Parathyroid adenoma (tissue), 2 donors: ENCODE measurements at regions not wholly inside any gene's neighbourhood (a gene's known extent, or its start where the extent isn't known, plus 50 kb on each side); places are given as distances from the start of the nearest gene placed in this dataset.
A peak's percentile ranks its signal among the peaks of the same experiment; 100 is the strongest.
"Not testable (repeated sequence)": the region's sequence is repeated elsewhere in the genome, so short reads cannot be mapped to it uniquely, and the experiment has no call there.

Source experiments
- H2AFZ ChIP-seq: fragments of 300-600 bp; sonication (generic); one replicate; pipeline ENCODE4 v1.7.0; 2017; ENCODE audit warnings: antibody characterized with exemption, mild to moderate bottlenecking
- H3K27ac ChIP-seq: fragments of 300-600 bp; sonication (generic); one replicate; pipeline ENCODE4 v1.7.0; 2017
- H3K27me3 ChIP-seq: fragments of 300-600 bp; sonication (generic); one replicate; pipeline ENCODE4 v1.7.0; 2017; ENCODE audit warnings: low read length; ENCODE audit not compliant: control insufficient read depth, insufficient read depth
- H3K36me3 ChIP-seq: fragments of 300-600 bp; sonication (generic); one replicate; pipeline ENCODE4 v1.7.0; 2017; ENCODE audit warnings: low read length; ENCODE audit not compliant: control insufficient read depth, insufficient read depth
- H3K4me1 ChIP-seq: fragments of 300-600 bp; sonication (generic); one replicate; pipeline ENCODE4 v1.7.0; 2017; ENCODE audit warnings: control low read depth
- H3K4me2 ChIP-seq: fragments of 300-600 bp; sonication (generic); one replicate; pipeline ENCODE4 v1.7.0; 2017; ENCODE audit warnings: low read length
- H3K4me3 ChIP-seq: fragments of 300-600 bp; sonication (generic); one replicate; pipeline ENCODE4 v1.7.0; 2017; ENCODE audit warnings: low read depth, low read length
- H3K79me2 ChIP-seq: fragments of 300-600 bp; sonication (generic); one replicate; pipeline ENCODE4 v1.7.0; 2017; ENCODE audit warnings: control low read depth
- H3K9ac ChIP-seq: fragments of 300-600 bp; sonication (generic); one replicate; pipeline ENCODE4 v1.7.0; 2017; ENCODE audit warnings: mild to moderate bottlenecking
- H3K9me3 ChIP-seq: fragments of 300-600 bp; sonication (generic); one replicate; pipeline ENCODE4 v1.7.0; 2017; ENCODE audit warnings: low read length; ENCODE audit not compliant: control insufficient read depth
- CTCF ChIP-seq: fragments of 300-600 bp; sonication (generic); IDR thresholded peaks from one replicate; pipeline ENCODE4 v1.7.0; 2017; ENCODE audit warnings: antibody characterized with exemption, mild to moderate bottlenecking
- donor health status: primary hyperparathyroidism.

GRCh38 chr5:163345216-163345615 lies 92.2 kb upstream of the CCNG1 start:
- H3K27me3 ChIP-seq: no peaks in the 10 kb centered on the region
- no peaks in the 10 kb centered on the region for H3K79me2 ChIP-seq
- H3K27ac ChIP-seq: no peak overlapping the region
- no peak overlapping the region for H2AFZ ChIP-seq
- no peaks in the 10 kb centered on the region for H3K36me3 ChIP-seq
- TF ChIP-seq CTCF: no peak
- no peak overlapping the region for H3K4me3 ChIP-seq
- no peak overlapping the region for H3K4me2 ChIP-seq
- no peaks in the 10 kb centered on the region for H3K9me3 ChIP-seq
- H3K9ac ChIP-seq: no peak overlapping the region
- H3K4me1 ChIP-seq: no peaks in the 10 kb centered on the region

- Histone ChIP-seq H3K27me3 (no peaks in the 10 kb centered on the region), H3K27ac (no peak overlapping the region), H3K4me2 (no peak overlapping the region), H3K9me3 (no peaks in the 10 kb centered on the region), H3K4me1 (no peaks in the 10 kb centered on the region), H3K36me3 (no peaks in the 10 kb centered on the region), H2AFZ (no peak overlapping the region), H3K9ac (no peak overlapping the region), H3K4me3 (no peak overlapping the region), H3K79me2 (no peaks in the 10 kb centered on the region)
- TF ChIP-seq CTCF: peak; percentile 62
Observed at GRCh38 chr5:163347671-163348070, 89.7 kb upstream of the CCNG1 start.

- no peak for TF ChIP-seq CTCF
- Histone ChIP-seq H3K27ac (no peak overlapping the region), H3K27me3 (no peaks in the 10 kb centered on the region), H3K4me1 (no peaks in the 10 kb centered on the region), H3K79me2 (no peaks in the 10 kb centered on the region), H3K4me2 (no peak overlapping the region), H3K36me3 (no peaks in the 10 kb centered on the region), H3K9me3 (no peaks in the 10 kb centered on the region), H3K4me3 (no peak overlapping the region), H2AFZ (no peak overlapping the region), H3K9ac (no peak overlapping the region)
Observed at GRCh38 chr5:163350083-163350482, 87.3 kb upstream of the CCNG1 start.

- H3K4me3 ChIP-seq: no peak overlapping the region
- no peak overlapping the region for H3K27ac ChIP-seq
- H2AFZ ChIP-seq: no peak overlapping the region
- H3K27me3 ChIP-seq: no peaks in the 10 kb centered on the region
- H3K9ac ChIP-seq: no peak overlapping the region
- no peak for TF ChIP-seq CTCF
- no peaks in the 10 kb centered on the region for H3K79me2 ChIP-seq
- H3K4me2 ChIP-seq: no peak overlapping the region
- H3K9me3 ChIP-seq: no peaks in the 10 kb centered on the region
- H3K4me1 ChIP-seq: no peaks in the 10 kb centered on the region
- no peaks in the 10 kb centered on the region for H3K36me3 ChIP-seq
Observed at GRCh38 chr5:163352531-163352930, 84.9 kb upstream of the CCNG1 start.

GRCh38 chr5:163355811-163356210 lies 81.6 kb upstream of the CCNG1 start:
- not testable (repeated sequence) for H3K4me3 ChIP-seq, H2AFZ ChIP-seq, H3K9me3 ChIP-seq, H3K27me3 ChIP-seq, H3K4me1 ChIP-seq, H3K79me2 ChIP-seq, H3K4me2 ChIP-seq, H3K9ac ChIP-seq, H3K27ac ChIP-seq, H3K36me3 ChIP-seq
